Activated CD8-positive, alpha-beta memory T cell treated with anti-CD3 and anti-CD28 coated beads, Interleukin-2, amount 50 U/mL, for 48 hours (primary cell): ENCODE measurements at regions not wholly inside any gene's neighbourhood (a gene's known extent, or its start where the extent isn't known, plus 50 kb on each side); places are given as distances from the start of the nearest gene placed in this dataset.
"Not testable (repeated sequence)": the region's sequence is repeated elsewhere in the genome, so short reads cannot be mapped to it uniquely, and the experiment has no call there.

Source experiments
- DNase-seq: peaks from one replicate; pipeline ENCODE4 v3.0.0-alpha.2; 2020

- no peak for DNase-seq
Observed at GRCh38 chr6:168871642-168872315, 381.9 kb downstream of the THBS2 start.

GRCh38 chr6:168870982-168871381 lies 382.7 kb downstream of the THBS2 start:
- no peak for DNase-seq

- no peak for DNase-seq
Observed at GRCh38 chr6:168867247-168868102, 386.2 kb downstream of the THBS2 start.

DNA sequence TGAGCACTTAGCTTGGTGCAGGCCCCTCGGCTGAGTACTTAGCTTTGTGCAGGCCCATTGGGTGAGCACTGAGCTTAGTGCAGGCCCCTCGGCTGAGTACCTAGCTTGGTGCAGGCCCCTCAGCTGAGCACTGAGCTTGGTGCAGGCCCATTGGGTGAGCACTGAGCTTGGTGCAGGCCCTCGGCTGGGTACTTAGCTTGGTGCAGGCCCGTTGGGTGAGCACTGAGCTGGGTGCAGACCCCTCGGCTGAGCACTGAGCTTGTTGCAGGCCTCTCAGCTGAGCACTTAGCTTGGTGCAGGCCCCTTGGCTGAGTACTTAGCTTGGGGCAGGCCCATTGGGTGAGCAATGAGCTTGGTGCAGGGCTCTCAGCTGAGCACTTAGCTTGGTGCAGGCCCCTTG lies 387.1 kb downstream of the THBS2 start:
- no peak for DNase-seq

- no peak for DNase-seq
Observed at GRCh38 chr6:168865522-168865921, 388.1 kb downstream of the THBS2 start.

DNA sequence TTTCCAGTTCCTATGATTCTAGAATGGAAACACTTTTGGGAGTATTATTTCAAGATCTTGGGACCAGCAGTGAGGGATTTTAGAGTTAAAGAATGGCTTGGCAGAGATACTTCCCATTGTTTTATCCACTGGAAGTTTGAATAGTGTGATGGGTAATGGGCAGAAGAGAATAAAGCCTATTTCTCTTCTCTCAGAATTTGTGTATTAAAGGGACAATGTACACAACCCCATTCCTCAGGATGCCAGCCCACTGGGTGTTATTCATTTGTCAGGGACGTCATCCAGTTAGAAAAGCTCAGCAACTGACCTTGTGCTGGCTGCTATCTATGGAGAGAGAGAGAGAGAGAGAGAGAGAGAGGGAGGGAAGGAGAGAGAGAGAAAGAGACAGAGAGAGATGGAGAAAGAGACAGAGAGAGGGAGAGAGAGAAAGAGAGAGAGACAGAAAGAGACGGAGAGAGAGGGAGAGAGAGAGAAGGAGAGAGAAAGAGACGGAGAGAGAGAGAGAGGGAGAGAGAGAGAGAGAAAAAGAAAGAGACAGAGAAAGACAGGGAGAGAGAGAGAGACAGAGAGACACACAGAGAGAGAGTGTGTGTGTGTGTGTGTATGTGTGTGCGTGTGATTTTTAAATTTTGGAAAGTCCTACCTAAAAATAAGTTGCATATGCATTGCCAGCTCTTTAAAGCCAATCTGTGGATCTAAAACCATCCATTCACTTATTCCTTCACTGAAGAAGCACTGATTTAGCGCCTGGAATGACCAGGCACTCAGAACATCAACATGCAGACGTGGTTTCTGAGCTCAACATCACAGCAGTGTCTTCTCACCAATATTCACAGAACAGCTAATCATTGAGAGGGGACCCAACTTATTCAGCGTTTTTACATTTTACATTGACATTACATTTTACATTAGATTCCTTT lies 388.8 kb downstream of the THBS2 start:
- DNase-seq, result no peak

- no peak for DNase-seq
Observed at GRCh38 chr6:168863467-168863866, 390.2 kb downstream of the THBS2 start.

DNA sequence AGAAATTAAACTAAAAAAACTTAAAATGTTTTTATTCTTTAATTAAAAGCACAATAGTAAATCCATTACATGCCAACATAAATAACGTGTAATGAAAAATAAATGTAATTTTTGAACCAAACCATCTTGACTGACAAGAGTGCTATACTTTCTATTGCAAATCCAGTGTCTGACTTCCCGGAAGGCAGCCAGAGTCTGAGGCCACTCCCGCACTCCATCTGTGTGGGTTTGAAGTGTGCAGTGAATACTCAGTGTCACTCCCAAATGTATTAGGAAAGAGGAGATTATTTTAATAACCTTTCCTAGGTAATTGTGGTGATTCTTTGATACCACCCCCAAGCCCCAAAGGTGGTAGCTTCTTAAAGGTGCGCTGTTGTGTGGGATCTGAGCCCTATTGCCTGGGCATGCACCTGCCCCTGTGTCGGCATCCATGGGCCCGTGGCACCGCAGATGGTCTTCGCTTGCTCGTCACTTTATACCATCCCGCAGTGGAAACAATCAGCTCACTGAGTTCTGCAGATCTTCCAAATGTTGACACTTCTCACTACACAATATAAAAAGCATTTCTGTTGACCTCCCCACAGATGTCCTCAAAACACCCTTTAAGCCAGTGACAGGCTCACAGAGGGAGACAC lies 391.2 kb downstream of the THBS2 start:
- no peak for DNase-seq

- DNase-seq, result no peak
Observed at GRCh38 chr6:168860987-168861386, 392.7 kb downstream of the THBS2 start.

- DNase-seq, result no peak
Observed at GRCh38 chr6:168860341-168860740, 393.3 kb downstream of the THBS2 start.

DNA sequence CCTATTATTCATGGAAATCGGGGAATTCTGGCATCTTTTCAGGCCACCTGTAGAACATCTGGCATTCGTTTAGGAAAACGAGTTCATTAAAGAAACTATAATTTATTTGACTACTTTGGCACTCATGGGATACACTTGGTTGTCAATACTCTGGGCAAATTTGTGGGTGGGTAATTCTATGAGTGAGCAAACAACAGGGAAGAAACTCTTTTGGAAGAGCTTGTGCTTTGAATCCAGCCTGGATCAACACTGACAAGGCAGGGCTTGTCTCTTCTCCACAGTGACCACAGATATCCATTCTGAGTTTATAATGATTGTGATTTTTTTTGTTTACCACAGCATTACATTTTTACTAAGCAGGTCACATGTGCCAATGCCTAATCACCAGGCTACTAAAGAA lies 394.7 kb downstream of the THBS2 start:
- no peak for DNase-seq

DNA sequence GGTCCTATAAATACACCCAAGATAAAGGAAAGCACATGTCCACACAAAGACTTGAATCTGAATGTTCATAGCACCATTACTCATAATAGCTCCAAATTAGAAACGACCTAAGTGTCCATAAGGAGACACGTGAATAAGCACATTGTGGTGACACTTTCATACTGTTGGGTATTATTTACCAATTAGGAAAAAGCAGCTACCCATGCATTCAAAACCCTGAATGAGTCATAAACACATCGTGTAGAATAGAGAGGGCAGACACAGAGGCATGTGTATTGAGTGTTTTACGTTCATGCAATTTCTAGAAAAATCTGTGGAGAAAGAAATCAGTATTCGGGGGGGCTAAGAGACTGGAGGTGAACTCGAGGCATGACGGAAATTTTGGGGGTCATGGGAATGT lies 396.7 kb downstream of the THBS2 start:
- DNase-seq, result no peak

- no peak for DNase-seq
Observed at GRCh38 chr6:168852376-168852884, 401.2 kb downstream of the THBS2 start.

DNA sequence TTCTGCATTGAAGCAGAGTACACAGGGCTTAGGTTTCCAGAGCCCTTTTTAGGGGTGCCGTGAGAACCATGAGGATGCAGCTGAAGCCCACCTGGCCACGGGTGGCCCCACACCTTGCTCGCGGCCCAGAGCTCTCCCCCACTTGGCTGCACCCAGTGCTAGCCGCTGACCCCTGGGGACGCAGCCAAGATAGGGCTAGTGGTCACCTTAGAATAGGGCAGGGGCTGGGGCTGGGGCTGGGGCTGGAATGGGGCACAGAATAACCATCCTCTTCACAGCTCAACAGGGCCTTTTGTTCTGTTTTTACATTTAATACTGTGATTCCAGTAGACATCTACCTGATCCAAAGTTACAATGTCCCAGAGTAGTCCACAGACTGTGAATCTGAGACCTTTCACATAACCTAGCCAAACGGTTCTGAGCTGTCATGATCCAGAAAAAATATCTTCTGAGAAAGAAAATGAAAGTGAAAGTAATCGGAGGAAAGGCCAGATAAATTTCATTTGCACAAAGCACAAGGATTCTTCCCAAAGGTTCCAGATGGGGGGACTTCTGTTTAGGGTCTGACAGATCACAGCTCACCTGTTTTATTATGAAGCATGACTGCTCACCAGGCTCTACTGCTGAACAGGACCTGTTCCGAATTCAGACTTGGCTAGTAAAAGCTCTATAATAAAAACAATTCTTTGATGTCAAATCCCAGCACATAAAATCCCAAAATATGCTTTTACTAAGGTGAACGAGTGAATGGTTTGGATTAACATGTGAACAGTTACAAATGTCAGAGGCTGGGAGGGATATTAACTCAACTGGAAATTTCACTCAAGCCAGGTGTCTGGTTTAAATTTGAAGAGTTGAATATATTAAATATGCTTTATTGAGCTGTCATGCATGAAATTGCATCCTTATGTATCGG lies 401.9 kb downstream of the THBS2 start:
- DNase-seq, result no peak

GRCh38 chr6:168850027-168850736 lies 403.5 kb downstream of the THBS2 start:
- not testable (repeated sequence) for DNase-seq

GRCh38 chr6:168849459-168849858 lies 404.2 kb downstream of the THBS2 start:
- no peak for DNase-seq

DNA sequence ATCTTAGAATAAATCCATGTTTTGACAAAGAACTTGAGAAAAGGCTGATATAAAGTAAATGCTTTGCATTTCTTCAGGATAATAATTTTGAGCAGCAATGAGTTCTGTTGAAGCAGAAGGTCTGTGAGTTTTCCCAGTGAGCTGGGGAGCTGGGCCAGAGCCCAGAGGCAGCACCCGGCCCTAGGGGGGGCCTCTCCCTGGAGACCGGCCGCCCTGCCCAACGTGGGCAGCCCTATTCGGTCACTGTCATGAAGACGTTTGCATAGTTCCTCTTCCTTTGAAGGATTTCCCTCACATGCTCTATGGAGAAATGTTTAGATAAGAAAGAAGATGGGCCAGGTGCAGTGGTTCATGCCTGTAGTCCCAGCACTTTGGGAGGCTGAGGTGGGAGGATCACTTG lies 404.8 kb downstream of the THBS2 start:
- DNase-seq, result no peak

DNA sequence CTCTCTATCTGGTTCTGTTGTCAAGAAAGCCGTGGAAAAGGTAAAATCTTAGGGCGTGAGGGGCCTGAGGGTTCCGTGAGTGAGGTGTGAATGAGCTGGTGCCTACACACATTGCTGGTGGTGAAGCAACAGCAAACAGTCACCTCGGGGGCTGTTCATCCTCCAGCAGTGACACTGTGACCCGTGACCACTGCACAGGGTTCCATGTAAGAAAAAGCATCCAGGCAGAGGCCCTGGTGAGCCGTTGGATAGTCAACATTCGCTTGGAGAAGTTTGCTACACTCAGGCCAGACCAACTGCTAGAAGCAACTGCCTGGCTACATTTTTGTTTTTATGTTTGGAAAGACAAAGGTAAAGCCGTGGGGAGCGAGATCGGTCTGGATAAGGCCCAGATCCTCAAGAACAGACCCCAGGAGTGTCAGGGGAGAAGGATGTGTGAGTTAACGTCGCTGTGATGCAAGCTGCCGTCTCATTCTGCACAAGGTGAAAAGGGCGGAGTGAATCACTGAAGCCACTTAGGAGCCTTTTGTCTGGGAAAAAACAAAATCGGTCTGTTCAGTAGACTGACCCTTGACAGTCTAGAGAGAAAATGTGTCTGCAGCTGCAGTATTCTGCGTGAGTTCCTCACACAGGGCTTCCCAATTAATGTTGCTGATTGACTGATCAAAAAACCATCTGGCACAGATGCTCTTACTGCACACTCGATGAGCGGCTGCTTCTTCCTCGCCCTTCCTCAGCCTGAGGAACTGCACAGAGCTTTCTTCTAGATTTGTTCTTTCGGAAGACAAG lies 404.0 kb downstream of the SMOC2 start:
- DNase-seq, result no peak

GRCh38 chr6:168842632-168843212 lies 401.7 kb downstream of the SMOC2 start:
- not testable (repeated sequence) for DNase-seq
